HepG2 (cell line): ENCODE measurements at regions not wholly inside any gene's neighbourhood (a gene's known extent, or its start where the extent isn't known, plus 50 kb on each side); places are given as distances from the start of the nearest gene placed in this dataset.

Source experiments
- ARNT2 ChIP-seq: sonication (generic); formaldehyde crosslinking; IDR thresholded peaks from 2 replicates; pipeline ENCODE4 v1.8.0; 2022; ENCODE audit warnings: mild to moderate bottlenecking, low read depth, missing genetic modification reagents, moderate library complexity
- ARNTL ChIP-seq: sonication (generic); formaldehyde crosslinking; IDR thresholded peaks from 2 replicates; pipeline ENCODE4 v1.4.0; 2020; ENCODE audit warnings: mild to moderate bottlenecking, missing genetic modification reagents
- ATM ChIP-seq: fragments of 450-650 bp; IDR thresholded peaks from 2 replicates; pipeline ENCODE4 v1.7.1; 2017; ENCODE audit warnings: mild to moderate bottlenecking, borderline replicate concordance
- HMG20A ChIP-seq: IDR thresholded peaks from 2 replicates; pipeline ENCODE4 v1.6.1; 2016; ENCODE audit warnings: borderline replicate concordance
- HOXA3 ChIP-seq: sonication (generic); formaldehyde crosslinking; IDR thresholded peaks from 2 replicates; pipeline ENCODE4 v1.5.0; 2020; ENCODE audit warnings: missing genetic modification reagents
- ISX ChIP-seq: sonication (generic); formaldehyde crosslinking; conservative IDR thresholded peaks from 2 replicates; pipeline ENCODE4 v1.5.0; 2020; ENCODE audit warnings: missing genetic modification reagents
- NAIF1 ChIP-seq: sonication (generic); formaldehyde crosslinking; IDR thresholded peaks from 2 replicates; pipeline ENCODE4 v1.5.0; 2020; ENCODE audit warnings: mild to moderate bottlenecking, missing genetic modification reagents, borderline replicate concordance
- NR2F2 ChIP-seq: IDR thresholded peaks from 2 replicates; pipeline ENCODE4 v1.6.1; 2012; ENCODE audit warnings: low read depth, inconsistent platforms, borderline replicate concordance
- POLR2A ChIP-seq, 2 experiments: IDR thresholded peaks; 2 replicates each; pipeline ENCODE4 v1.6.1; 2011; ENCODE audit warnings: low read depth in 2 of 2, low read length in 2 of 2, mild to moderate bottlenecking in 1 of 2, moderate library complexity in 1 of 2; ENCODE audit not compliant: insufficient read depth in 1 of 2
- SP1 ChIP-seq, 2 experiments: fragments of 450-650 bp in 1 of 2; sonication (generic) in 1 of 2; formaldehyde crosslinking in 1 of 2; IDR thresholded peaks; 2 replicates each; pipeline versions ENCODE4 v1.4.0 to v1.6.1; 2016 to 2020; ENCODE audit warnings: missing genetic modification reagents in 1 of 2
- SP140L ChIP-seq: sonication (generic); formaldehyde crosslinking; IDR thresholded peaks from 2 replicates; pipeline ENCODE4 v1.4.0; 2020; ENCODE audit warnings: missing genetic modification reagents, borderline replicate concordance
- SRSF1 ChIP-seq: fragments of 200-400 bp; formaldehyde crosslinking; optimal IDR thresholded peaks from 2 replicates; pipeline ENCODE3; 2017; ENCODE audit warnings: mild to moderate bottlenecking, low read depth, low read length, moderate library complexity
- XRCC5 ChIP-seq: fragments of 200-400 bp; formaldehyde crosslinking; optimal IDR thresholded peaks from 2 replicates; pipeline ENCODE3; 2017; ENCODE audit warnings: mild to moderate bottlenecking, low read length
- ZNF10 ChIP-seq: sonication (generic); formaldehyde crosslinking; IDR thresholded peaks from 2 replicates; pipeline ENCODE4 v1.4.0; 2020; ENCODE audit warnings: mild to moderate bottlenecking, low read depth, missing genetic modification reagents, borderline replicate concordance
- ZNF225 ChIP-seq: sonication (generic); formaldehyde crosslinking; IDR thresholded peaks from 2 replicates; pipeline ENCODE4 v1.4.0; 2020; ENCODE audit warnings: mild to moderate bottlenecking, missing genetic modification reagents
- ZNF709 ChIP-seq: sonication (generic); formaldehyde crosslinking; IDR thresholded peaks from 2 replicates; pipeline ENCODE4 v1.5.0; 2020; ENCODE audit warnings: mild to moderate bottlenecking, missing genetic modification reagents
- ZNF777 ChIP-seq: sonication (generic); formaldehyde crosslinking; IDR thresholded peaks from 2 replicates; pipeline ENCODE4 v1.4.0; 2020; ENCODE audit warnings: missing genetic modification reagents
- ZNF839 ChIP-seq: sonication (generic); formaldehyde crosslinking; IDR thresholded peaks from 2 replicates; pipeline ENCODE4 v1.4.0; 2020; ENCODE audit warnings: missing genetic modification reagents, mild to moderate bottlenecking, borderline replicate concordance
- ZNF878 ChIP-seq: sonication (generic); formaldehyde crosslinking; IDR thresholded peaks from 2 replicates; pipeline ENCODE4 v1.8.1; 2023; ENCODE audit warnings: mild to moderate bottlenecking, missing genetic modification reagents, moderate library complexity
- ZSCAN31 ChIP-seq: sonication (generic); formaldehyde crosslinking; IDR thresholded peaks from 2 replicates; pipeline ENCODE4 v1.5.0; 2020; ENCODE audit warnings: low read depth, mild to moderate bottlenecking, missing genetic modification reagents
- TF ChIP-seq, protein P1 (sequence below): sonication (generic); formaldehyde crosslinking; IDR thresholded peaks from 2 replicates; pipeline ENCODE4 v1.4.0; 2020; ENCODE audit warnings: missing genetic modification reagents
- TF ChIP-seq, protein P2 (sequence below): sonication (generic); formaldehyde crosslinking; IDR thresholded peaks from 2 replicates; pipeline ENCODE4 v1.5.0; 2020; ENCODE audit warnings: mild to moderate bottlenecking, missing genetic modification reagents
- TF ChIP-seq, protein P3 (sequence below): sonication (generic); formaldehyde crosslinking; IDR thresholded peaks from 2 replicates; pipeline ENCODE4 v1.8.0; 2022; ENCODE audit warnings: mild to moderate bottlenecking, missing genetic modification reagents, moderate library complexity
- TF ChIP-seq, protein P4 (sequence below): sonication (generic); formaldehyde crosslinking; IDR thresholded peaks from 2 replicates; pipeline ENCODE4 v1.8.1; 2023; ENCODE audit warnings: mild to moderate bottlenecking, missing genetic modification reagents
- TF ChIP-seq, protein P5 (sequence below): sonication (generic); formaldehyde crosslinking; IDR thresholded peaks from 2 replicates; pipeline ENCODE4 v1.4.0; 2020; ENCODE audit warnings: mild to moderate bottlenecking, missing genetic modification reagents

DNA sequence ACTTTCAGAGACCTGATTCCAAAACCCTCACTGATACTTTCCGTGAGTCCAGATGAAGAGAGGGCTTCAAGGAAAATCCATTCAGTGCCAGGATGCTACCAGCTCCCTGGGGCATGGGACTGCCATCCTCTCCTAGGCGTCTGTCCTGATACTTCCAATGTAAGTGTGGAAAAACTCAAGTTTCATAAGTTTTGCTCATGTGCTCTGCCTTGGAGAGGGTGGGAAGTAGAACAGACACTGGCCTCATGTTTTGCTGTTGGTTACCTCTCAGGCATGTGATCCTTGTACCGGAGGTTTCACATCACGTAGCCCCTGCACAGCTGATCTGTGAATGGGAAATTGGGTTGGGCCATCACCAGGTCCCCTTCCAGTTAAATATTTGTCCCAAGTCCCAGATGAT is 517.1 kb downstream of the RPS24 start (continued):
- no peak for TF ChIP-seq ZNF225 (CRISPR knock-in tag)
- peak; percentile 86; the same call in 1 of the 2 replicates for TF ChIP-seq ZNF709 (CRISPR knock-in tag)
- TF ChIP-seq ZNF839, result no peak
- no peak for TF ChIP-seq ZNF10 (CRISPR knock-in tag)
- no peak for TF ChIP-seq NAIF1
- TF ChIP-seq XRCC5, result no peak
- TF ChIP-seq, protein P1, sequence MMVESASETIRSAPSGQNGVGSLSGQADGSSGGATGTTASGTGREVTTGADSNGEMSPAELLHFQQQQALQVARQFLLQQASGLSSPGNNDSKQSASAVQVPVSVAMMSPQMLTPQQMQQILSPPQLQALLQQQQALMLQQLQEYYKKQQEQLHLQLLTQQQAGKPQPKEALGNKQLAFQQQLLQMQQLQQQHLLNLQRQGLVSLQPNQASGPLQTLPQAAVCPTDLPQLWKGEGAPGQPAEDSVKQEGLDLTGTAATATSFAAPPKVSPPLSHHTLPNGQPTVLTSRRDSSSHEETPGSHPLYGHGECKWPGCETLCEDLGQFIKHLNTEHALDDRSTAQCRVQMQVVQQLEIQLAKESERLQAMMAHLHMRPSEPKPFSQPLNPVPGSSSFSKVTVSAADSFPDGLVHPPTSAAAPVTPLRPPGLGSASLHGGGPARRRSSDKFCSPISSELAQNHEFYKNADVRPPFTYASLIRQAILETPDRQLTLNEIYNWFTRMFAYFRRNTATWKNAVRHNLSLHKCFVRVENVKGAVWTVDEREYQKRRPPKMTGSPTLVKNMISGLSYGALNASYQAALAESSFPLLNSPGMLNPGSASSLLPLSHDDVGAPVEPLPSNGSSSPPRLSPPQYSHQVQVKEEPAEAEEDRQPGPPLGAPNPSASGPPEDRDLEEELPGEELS (CRISPR knock-in tag), result peak; percentile 90
- TF ChIP-seq, protein P2, sequence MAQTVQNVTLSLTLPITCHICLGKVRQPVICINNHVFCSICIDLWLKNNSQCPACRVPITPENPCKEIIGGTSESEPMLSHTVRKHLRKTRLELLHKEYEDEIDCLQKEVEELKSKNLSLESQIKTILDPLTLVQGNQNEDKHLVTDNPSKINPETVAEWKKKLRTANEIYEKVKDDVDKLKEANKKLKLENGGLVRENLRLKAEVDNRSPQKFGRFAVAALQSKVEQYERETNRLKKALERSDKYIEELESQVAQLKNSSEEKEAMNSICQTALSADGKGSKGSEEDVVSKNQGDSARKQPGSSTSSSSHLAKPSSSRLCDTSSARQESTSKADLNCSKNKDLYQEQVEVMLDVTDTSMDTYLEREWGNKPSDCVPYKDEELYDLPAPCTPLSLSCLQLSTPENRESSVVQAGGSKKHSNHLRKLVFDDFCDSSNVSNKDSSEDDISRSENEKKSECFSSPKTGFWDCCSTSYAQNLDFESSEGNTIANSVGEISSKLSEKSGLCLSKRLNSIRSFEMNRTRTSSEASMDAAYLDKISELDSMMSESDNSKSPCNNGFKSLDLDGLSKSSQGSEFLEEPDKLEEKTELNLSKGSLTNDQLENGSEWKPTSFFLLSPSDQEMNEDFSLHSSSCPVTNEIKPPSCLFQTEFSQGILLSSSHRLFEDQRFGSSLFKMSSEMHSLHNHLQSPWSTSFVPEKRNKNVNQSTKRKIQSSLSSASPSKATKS, result no peak
- TF ChIP-seq POLR2A (IDR thresholded peaks at IDR 0.05; ENCODE audit: insufficient read depth in 1 of 2, low read depth in 2 of 2, low read length in 2 of 2), result 0 out of 4 replicates have a peak, but pooled peaks have one; percentile 37 to 54
- TF ChIP-seq ZSCAN31 (CRISPR knock-in tag), result no peak; the same call in 1 of the 2 replicates
- peak; percentile 78 for TF ChIP-seq HOXA3 (CRISPR knock-in tag)
- no peak for TF ChIP-seq ATM
- TF ChIP-seq, protein P3, sequence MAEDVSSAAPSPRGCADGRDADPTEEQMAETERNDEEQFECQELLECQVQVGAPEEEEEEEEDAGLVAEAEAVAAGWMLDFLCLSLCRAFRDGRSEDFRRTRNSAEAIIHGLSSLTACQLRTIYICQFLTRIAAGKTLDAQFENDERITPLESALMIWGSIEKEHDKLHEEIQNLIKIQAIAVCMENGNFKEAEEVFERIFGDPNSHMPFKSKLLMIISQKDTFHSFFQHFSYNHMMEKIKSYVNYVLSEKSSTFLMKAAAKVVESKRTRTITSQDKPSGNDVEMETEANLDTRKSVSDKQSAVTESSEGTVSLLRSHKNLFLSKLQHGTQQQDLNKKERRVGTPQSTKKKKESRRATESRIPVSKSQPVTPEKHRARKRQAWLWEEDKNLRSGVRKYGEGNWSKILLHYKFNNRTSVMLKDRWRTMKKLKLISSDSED (CRISPR knock-in tag), result no peak
- TF ChIP-seq HMG20A, result peak; percentile 50; the same call in 1 of the 2 replicates
- TF ChIP-seq SRSF1, result no peak
- TF ChIP-seq ISX (CRISPR knock-in tag), result no peak
- 0 out of 2 replicates have a peak, but pooled peaks have one; percentile 35 for TF ChIP-seq ZNF777
- 0 out of 2 replicates have a peak, but pooled peaks have one; percentile 14 for TF ChIP-seq ZNF878 (CRISPR knock-in tag)
- no peak for TF ChIP-seq SP1 (IDR thresholded peaks at IDR 0.05)
- no peak for TF ChIP-seq SP1 (CRISPR knock-in tag; IDR thresholded peaks at IDR 0.05)
- TF ChIP-seq ARNTL, result peak; percentile 70; the same call in 1 of the 2 replicates
- TF ChIP-seq, protein P4, sequence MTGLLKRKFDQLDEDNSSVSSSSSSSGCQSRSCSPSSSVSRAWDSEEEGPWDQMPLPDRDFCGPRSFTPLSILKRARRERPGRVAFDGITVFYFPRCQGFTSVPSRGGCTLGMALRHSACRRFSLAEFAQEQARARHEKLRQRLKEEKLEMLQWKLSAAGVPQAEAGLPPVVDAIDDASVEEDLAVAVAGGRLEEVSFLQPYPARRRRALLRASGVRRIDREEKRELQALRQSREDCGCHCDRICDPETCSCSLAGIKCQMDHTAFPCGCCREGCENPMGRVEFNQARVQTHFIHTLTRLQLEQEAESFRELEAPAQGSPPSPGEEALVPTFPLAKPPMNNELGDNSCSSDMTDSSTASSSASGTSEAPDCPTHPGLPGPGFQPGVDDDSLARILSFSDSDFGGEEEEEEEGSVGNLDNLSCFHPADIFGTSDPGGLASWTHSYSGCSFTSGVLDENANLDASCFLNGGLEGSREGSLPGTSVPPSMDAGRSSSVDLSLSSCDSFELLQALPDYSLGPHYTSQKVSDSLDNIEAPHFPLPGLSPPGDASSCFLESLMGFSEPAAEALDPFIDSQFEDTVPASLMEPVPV (CRISPR knock-in tag), result no peak
- TF ChIP-seq NR2F2, result no peak
- TF ChIP-seq, protein P5, sequence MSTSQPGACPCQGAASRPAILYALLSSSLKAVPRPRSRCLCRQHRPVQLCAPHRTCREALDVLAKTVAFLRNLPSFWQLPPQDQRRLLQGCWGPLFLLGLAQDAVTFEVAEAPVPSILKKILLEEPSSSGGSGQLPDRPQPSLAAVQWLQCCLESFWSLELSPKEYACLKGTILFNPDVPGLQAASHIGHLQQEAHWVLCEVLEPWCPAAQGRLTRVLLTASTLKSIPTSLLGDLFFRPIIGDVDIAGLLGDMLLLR (CRISPR knock-in tag), result no peak
- TF ChIP-seq ARNT2 (CRISPR knock-in tag), result peak; percentile 72; the same call in 1 of the 2 replicates
- no peak for TF ChIP-seq SP140L
